DOHH2 (cell line): ENCODE measurements at regions not wholly inside any gene's neighbourhood (a gene's known extent, or its start where the extent isn't known, plus 50 kb on each side); places are given as distances from the start of the nearest gene placed in this dataset.

Experiments used
- H3F3A ChIP-seq: fragments of 200-600 bp; sonication (generic), shearing (Covaris generic); 2 replicates; pipeline ENCODE4 v1.6.0; 2016; ENCODE audit warnings: antibody characterized with exemption, mild to moderate bottlenecking; ENCODE audit not compliant: control insufficient read depth, insufficient read depth
- H3K27ac ChIP-seq: fragments of 200-600 bp; sonication (generic); 2 replicates; pipeline ENCODE4 v1.5.1; 2014; ENCODE audit warnings: low read depth, mild to moderate bottlenecking, low read length, moderate library complexity
- H3K27me3 ChIP-seq: fragments of 200-600 bp; sonication (generic); 2 replicates; pipeline ENCODE4 v1.6.1; 2014; ENCODE audit warnings: mild to moderate bottlenecking, low read length, mixed read lengths; ENCODE audit not compliant: control insufficient read depth
- H3K36me3 ChIP-seq: fragments of 200-600 bp; sonication (generic); 2 replicates; pipeline ENCODE4 v1.6.1; 2014; ENCODE audit warnings: mild to moderate bottlenecking, low read length, moderate library complexity, mixed read lengths; ENCODE audit not compliant: control insufficient read depth
- H3K4me1 ChIP-seq: fragments of 200-600 bp; sonication (generic); 2 replicates; pipeline ENCODE4 v1.6.1; 2014; ENCODE audit warnings: mild to moderate bottlenecking, low read length, mixed read lengths; ENCODE audit not compliant: control insufficient read depth
- H3K4me2 ChIP-seq: fragments of 200-600 bp; sonication (generic); 2 replicates; pipeline ENCODE4 v1.6.0; 2014; ENCODE audit warnings: mild to moderate bottlenecking, low read length, moderate library complexity
- H3K4me3 ChIP-seq: fragments of 200-600 bp; sonication (generic); 2 replicates; pipeline ENCODE4 v1.5.1; 2014; ENCODE audit warnings: mild to moderate bottlenecking, low read length, mixed read lengths
- H3K79me2 ChIP-seq: fragments of 200-600 bp; sonication (generic); 2 replicates; pipeline ENCODE4 v1.6.1; 2014; ENCODE audit warnings: mild to moderate bottlenecking, low read length, mixed read lengths; ENCODE audit not compliant: control insufficient read depth
- H3K9me2 ChIP-seq: fragments of 200-600 bp; sonication (generic); replicated peaks from 2 replicates; pipeline ENCODE4 v1.6.1; 2014; ENCODE audit warnings: mild to moderate bottlenecking, low read length, mixed read lengths; ENCODE audit not compliant: control insufficient read depth
- H3K9me3 ChIP-seq: fragments of 200-600 bp; sonication (generic); 2 replicates; pipeline ENCODE4 v1.6.1; 2014; ENCODE audit warnings: antibody characterized with exemption, low read length, mixed read lengths; ENCODE audit not compliant: control insufficient read depth, insufficient read depth
- H4K20me1 ChIP-seq: fragments of 200-600 bp; sonication (generic); 2 replicates; pipeline ENCODE4 v1.6.0; 2014; ENCODE audit warnings: low read depth, mild to moderate bottlenecking, antibody characterized with exemption, low read length, moderate library complexity; ENCODE audit not compliant: control insufficient read depth, insufficient read depth
- EZH2phosphoT487 ChIP-seq: fragments of 200-600 bp; sonication (generic); IDR thresholded peaks from 2 replicates; pipeline ENCODE4 v1.6.1; 2017; ENCODE audit warnings: borderline replicate concordance, mild to moderate bottlenecking, antibody characterized with exemption, low read length, moderate library complexity, mixed read lengths
- TF ChIP-seq, protein P1 (sequence below): fragments of 200-600 bp; sonication (generic); IDR thresholded peaks from one replicate; pipeline ENCODE4 v1.5.1; 2014; ENCODE audit warnings: antibody characterized with exemption, mild to moderate bottlenecking, low read depth, low read length; ENCODE audit not compliant: poor library complexity, severe bottlenecking

DNA sequence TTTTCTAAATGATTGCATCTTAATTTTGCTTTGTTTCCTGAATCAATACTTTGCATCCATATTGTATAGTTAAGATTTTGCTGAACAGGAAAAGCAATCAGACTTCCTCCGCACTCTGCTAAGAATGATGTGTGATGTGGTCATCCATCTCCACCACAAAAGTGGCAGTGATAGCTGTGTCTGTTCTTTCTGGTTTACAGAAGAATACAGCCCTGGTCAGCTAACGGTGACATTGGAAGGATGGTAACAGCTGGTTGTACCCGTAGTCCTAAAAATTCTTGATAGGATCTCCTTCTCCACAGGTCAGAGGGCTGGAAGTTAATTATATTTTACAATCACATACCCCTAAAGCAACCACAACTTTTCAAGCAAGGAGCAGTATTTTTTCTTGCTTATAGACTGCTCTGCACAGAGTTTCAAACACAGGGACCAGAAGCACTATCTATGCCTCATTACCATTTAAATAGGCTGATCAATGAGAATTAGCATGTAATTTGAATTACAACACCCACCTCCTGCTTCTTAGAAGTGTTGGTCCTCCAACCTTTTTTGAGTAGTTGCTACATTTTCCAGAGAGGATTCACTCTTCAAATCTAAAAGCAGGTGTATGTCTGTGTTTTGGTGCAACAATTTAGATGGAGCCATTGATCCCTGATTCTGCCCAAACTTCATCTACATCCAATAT lies 1191.9 kb upstream of the NUDT12 start:
- Histone ChIP-seq H4K20me1 (no peaks in the 10 kb centered on the region), H3K79me2 (no peaks in the 10 kb centered on the region), H3K4me1 (no peaks in the 10 kb centered on the region), H3F3A (no peaks in the 10 kb centered on the region), H3K9me3 (no peaks in the 10 kb centered on the region), H3K27ac (no peak overlapping the region), H3K9me2 (no peaks in the 10 kb centered on the region), H3K4me2 (no peak overlapping the region), H3K27me3 (no peaks in the 10 kb centered on the region), H3K4me3 (no peak overlapping the region), H3K36me3 (no peaks in the 10 kb centered on the region)
- TF ChIP-seq, protein P1, sequence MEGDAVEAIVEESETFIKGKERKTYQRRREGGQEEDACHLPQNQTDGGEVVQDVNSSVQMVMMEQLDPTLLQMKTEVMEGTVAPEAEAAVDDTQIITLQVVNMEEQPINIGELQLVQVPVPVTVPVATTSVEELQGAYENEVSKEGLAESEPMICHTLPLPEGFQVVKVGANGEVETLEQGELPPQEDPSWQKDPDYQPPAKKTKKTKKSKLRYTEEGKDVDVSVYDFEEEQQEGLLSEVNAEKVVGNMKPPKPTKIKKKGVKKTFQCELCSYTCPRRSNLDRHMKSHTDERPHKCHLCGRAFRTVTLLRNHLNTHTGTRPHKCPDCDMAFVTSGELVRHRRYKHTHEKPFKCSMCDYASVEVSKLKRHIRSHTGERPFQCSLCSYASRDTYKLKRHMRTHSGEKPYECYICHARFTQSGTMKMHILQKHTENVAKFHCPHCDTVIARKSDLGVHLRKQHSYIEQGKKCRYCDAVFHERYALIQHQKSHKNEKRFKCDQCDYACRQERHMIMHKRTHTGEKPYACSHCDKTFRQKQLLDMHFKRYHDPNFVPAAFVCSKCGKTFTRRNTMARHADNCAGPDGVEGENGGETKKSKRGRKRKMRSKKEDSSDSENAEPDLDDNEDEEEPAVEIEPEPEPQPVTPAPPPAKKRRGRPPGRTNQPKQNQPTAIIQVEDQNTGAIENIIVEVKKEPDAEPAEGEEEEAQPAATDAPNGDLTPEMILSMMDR, result no peak
- TF ChIP-seq EZH2phosphoT487, result no peak

DNA sequence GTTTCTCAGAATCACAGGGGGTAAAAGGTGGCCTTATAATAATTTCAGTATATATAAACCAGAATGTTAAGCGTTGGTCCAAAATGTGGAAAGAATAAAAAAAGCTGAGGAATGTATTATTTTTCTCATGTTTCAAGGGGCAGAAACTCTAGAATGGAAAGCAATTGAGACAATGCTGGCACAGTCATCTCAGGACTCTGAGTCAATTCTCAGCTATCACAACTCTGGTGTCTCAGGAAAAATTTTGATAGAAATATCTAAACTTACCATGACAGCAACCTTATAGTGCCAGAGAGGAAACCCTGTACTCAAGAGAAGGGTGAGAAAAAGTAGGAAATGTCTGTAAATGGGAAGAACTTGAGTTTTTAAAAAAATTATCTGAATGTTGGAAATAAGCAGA lies 1189.4 kb upstream of the NUDT12 start:
- TF ChIP-seq, protein P1, result no peak
- TF ChIP-seq EZH2phosphoT487, result no peak
- no peaks in the 10 kb centered on the region for H3K4me1 ChIP-seq

DNA sequence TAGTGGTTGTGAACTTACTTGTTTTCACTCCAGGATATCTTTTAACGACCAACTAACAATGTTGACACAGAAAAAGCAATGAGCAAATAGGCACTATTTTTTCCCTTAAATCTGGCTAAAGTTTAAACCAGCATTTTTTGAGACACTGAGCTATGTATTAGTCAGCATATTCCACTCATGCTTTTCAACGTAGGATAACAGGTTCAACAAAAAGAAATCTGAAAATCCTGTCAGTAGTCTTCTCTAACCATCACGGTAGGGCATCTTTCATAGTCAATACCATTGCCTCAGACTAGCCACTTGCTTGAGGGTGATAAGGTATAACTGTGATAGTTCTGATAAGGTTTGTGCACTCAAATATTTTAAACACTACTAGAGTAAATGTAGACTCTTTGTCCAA lies 1177.3 kb upstream of the NUDT12 start:
- Histone ChIP-seq H3K4me1 (no peaks in the 10 kb centered on the region), H3K27ac (no peak overlapping the region), H3K79me2 (no peaks in the 10 kb centered on the region), H3K27me3 (no peaks in the 10 kb centered on the region), H3K4me2 (no peak overlapping the region), H3F3A (no peaks in the 10 kb centered on the region), H4K20me1 (no peaks in the 10 kb centered on the region), H3K36me3 (no peaks in the 10 kb centered on the region), H3K9me3 (no peaks in the 10 kb centered on the region), H3K9me2 (no peaks in the 10 kb centered on the region), H3K4me3 (no peak overlapping the region)
- TF ChIP-seq EZH2phosphoT487, result no peak
- TF ChIP-seq, protein P1, result no peak

More for the DNA sequence above, 1189.4 kb upstream of the NUDT12 start:
- Histone ChIP-seq H3K27me3 (no peaks in the 10 kb centered on the region), H3K79me2 (no peaks in the 10 kb centered on the region), H3K27ac (no peak overlapping the region), H3K9me2 (no peaks in the 10 kb centered on the region), H3K36me3 (no peaks in the 10 kb centered on the region), H3K4me3 (no peak overlapping the region), H4K20me1 (no peaks in the 10 kb centered on the region), H3K4me2 (no peak overlapping the region), H3K9me3 (no peaks in the 10 kb centered on the region; the same call in 1 of the 2 replicates), H3F3A (no peaks in the 10 kb centered on the region)
